Kidney (tissue), 13 donors: ENCODE measurements at regions not wholly inside any gene's neighbourhood (a gene's known extent, or its start where the extent isn't known, plus 50 kb on each side); places are given as distances from the start of the nearest gene placed in this dataset.

Experiments
- DNase-seq, 5 donors: peaks; one replicate each; pipeline ENCODE4 v3.0.0-alpha.2; 2013 to 2020
- FAIRE-seq: peaks from 2 replicates; lab custom pipeline; 2012; peaks lifted over from hg19 to GRCh38; lab: Jason Lieb, UNC
- H3K27ac ChIP-seq, 2 donors: one replicate each; pipeline ENCODE4 v1.7.0; 2013; ENCODE audit warnings: low read depth in 2 of 2, low read length in 2 of 2, inconsistent platforms in 1 of 2
- H3K27me3 ChIP-seq: one replicate; pipeline ENCODE4 v1.7.1; 2013; ENCODE audit warnings: low read length, inconsistent platforms; ENCODE audit not compliant: control insufficient read depth, insufficient read depth
- H3K36me3 ChIP-seq, 3 donors: one replicate each; pipeline versions ENCODE4 v1.7.0 to v1.7.1; 2013; ENCODE audit warnings: low read length in 3 of 3, control low read depth in 1 of 3, inconsistent platforms in 1 of 3; ENCODE audit not compliant: insufficient read depth in 3 of 3, control insufficient read depth in 2 of 3
- H3K4me1 ChIP-seq, 3 donors: one replicate each; pipeline versions ENCODE4 v1.7.0 to v1.7.1; 2013; ENCODE audit warnings: low read length in 3 of 3, inconsistent platforms in 1 of 3, low read depth in 1 of 3; ENCODE audit not compliant: control insufficient read depth in 2 of 3, insufficient read depth in 2 of 3
- H3K4me3 ChIP-seq, 3 donors: one replicate each; pipeline versions ENCODE4 v1.7.0 to v1.8.1; 2013; ENCODE audit warnings: low read length in 3 of 3, control low read depth in 1 of 3, inconsistent platforms in 1 of 3
- H3K9ac ChIP-seq, 3 donors: one replicate each; pipeline versions ENCODE4 v1.7.0 to v1.7.1; 2013; ENCODE audit warnings: low read length in 3 of 3, control low read depth in 1 of 3, inconsistent platforms in 1 of 3
- H3K9me3 ChIP-seq, 3 donors: one replicate each; pipeline versions ENCODE4 v1.7.0 to v1.7.1; 2013; ENCODE audit warnings: low read length in 3 of 3, control low read depth in 1 of 3, inconsistent platforms in 1 of 3; ENCODE audit not compliant: control insufficient read depth in 2 of 3, insufficient read depth in 1 of 3
- intact Hi-C: fragments of 100-400 bp; cut with DNase I; formaldehyde crosslinking; loops from one replicate; pipeline ENCODE4 v1.11.1; 2022
- TF ChIP-seq, protein P1 (sequence below): IDR thresholded peaks from 3 replicates; pipeline ENCODE4 v1.5.1; 2012; ENCODE audit warnings: mild to moderate bottlenecking, moderate library complexity, borderline replicate concordance; ENCODE audit not compliant: insufficient read depth; ENCODE audit errors: extremely low read depth
- donor health status: control.
- donor health status: control.
- donor health status: control.
- donor health status: control.
- donor health status: control.
- donor health status: DM: yes; HTN: yes; CAD: no.
- donor health status: Normal renal cell carcinoma (clear cell type).

GRCh38 chr15:31452595-31453557, 126.2 kb downstream of the KLF13 start:
- intact Hi-C loops: no loop called here
- FAIRE-seq: no peak

GRCh38 chr15:31453558-31454318, 127.1 kb downstream of the KLF13 start:
- Histone ChIP-seq H3K27me3 (no peaks in the 10 kb centered on the region), H3K4me1 (no peaks in the 10 kb centered on the region), H3K9me3 (no peaks in the 10 kb centered on the region), H3K4me3 (no peak overlapping the region), H3K36me3 (no peaks in the 10 kb centered on the region), H3K9ac (no peak overlapping the region), H3K27ac (no peak overlapping the region)
- peak in 2 of 5 donors; percentile 6 to 45 for DNase-seq
- TF ChIP-seq, protein P1, sequence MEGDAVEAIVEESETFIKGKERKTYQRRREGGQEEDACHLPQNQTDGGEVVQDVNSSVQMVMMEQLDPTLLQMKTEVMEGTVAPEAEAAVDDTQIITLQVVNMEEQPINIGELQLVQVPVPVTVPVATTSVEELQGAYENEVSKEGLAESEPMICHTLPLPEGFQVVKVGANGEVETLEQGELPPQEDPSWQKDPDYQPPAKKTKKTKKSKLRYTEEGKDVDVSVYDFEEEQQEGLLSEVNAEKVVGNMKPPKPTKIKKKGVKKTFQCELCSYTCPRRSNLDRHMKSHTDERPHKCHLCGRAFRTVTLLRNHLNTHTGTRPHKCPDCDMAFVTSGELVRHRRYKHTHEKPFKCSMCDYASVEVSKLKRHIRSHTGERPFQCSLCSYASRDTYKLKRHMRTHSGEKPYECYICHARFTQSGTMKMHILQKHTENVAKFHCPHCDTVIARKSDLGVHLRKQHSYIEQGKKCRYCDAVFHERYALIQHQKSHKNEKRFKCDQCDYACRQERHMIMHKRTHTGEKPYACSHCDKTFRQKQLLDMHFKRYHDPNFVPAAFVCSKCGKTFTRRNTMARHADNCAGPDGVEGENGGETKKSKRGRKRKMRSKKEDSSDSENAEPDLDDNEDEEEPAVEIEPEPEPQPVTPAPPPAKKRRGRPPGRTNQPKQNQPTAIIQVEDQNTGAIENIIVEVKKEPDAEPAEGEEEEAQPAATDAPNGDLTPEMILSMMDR: no peak
- intact Hi-C loops: no loop called here
- FAIRE-seq: no peak

More at GRCh38 chr15:31452595-31453557, 126.2 kb downstream of the KLF13 start:
- H3K36me3 ChIP-seq: no peaks in the 10 kb centered on the region
- no peaks in the 10 kb centered on the region for H3K27me3 ChIP-seq
- H3K4me3 ChIP-seq: no peak overlapping the region
- no peaks in the 10 kb centered on the region for H3K4me1 ChIP-seq
- no peak overlapping the region for H3K27ac ChIP-seq
- DNase-seq: peak in 1 of 5 donors; percentile 43
- no peaks in the 10 kb centered on the region for H3K9me3 ChIP-seq
- TF ChIP-seq, protein P1: no peak
- H3K9ac ChIP-seq: no peak overlapping the region

DNA sequence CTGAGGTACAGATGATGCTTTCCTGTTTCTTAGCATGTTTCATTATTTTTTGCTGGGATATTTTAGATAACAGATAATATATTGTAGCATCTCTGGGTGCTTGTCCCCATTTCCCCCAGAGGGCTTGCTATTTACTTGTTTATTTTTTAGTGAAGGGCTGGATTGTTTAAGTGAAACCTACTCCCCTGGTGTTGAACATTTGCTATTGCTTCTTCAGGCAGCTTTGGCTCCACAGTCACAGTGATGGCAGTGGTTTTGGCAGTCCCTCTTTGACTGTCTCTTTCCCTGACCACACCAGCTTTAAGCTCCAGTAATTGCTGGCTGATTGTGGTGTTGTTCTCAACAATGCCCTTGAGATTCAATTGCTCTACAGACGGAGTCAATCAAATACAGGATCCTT, 128.9 kb downstream of the KLF13 start:
- Histone ChIP-seq H3K27me3 (no peaks in the 10 kb centered on the region), H3K9me3 (no peaks in the 10 kb centered on the region), H3K4me3 (no peak overlapping the region), H3K27ac (no peak overlapping the region), H3K36me3 (no peaks in the 10 kb centered on the region), H3K4me1 (no peaks in the 10 kb centered on the region), H3K9ac (no peak overlapping the region)
- TF ChIP-seq, protein P1: no peak
- DNase-seq: no peak
- intact Hi-C loops: no loop called here
- FAIRE-seq: no peak
